ENCODE measurements at regions not wholly inside any gene's neighbourhood (a gene's known extent, or its start where the extent isn't known, plus 50 kb on each side); places are given as distances from the start of the nearest gene placed in this dataset.

- DNase-seq (ENCODE audit: low spot score): no peak
Measured at GRCh38 chr1:239322369-239322768, 64.0 kb upstream of the CHRM3 start.

DNA sequence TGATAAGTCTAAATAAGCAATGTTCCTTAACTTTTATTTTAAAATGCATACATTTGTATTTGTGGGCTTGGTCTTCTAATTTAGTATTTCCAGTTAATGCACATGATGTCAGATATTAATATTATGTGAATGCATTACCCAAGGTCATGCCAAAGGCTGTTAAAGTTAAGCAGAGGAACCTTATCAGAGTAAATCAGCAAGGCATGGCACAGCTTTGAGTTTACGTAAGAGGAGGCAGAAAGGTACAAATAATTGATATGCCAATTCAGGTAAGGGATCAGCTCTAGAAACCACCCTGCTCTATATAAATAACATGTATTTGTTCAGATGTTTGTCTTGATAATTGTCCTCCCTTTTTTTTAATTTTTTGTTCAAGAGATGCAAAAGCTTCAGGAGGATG is 64.5 kb upstream of the CHRM3 start:
- no peak for DNase-seq (ENCODE audit: low spot score)

- no peak for DNase-seq (ENCODE audit: low spot score)
Measured at GRCh38 chr1:239317948-239318347, 68.4 kb upstream of the CHRM3 start.

GRCh38 chr1:239315631-239316217 is 70.6 kb upstream of the CHRM3 start:
- DNase-seq (ENCODE audit: low spot score): no peak

DNA sequence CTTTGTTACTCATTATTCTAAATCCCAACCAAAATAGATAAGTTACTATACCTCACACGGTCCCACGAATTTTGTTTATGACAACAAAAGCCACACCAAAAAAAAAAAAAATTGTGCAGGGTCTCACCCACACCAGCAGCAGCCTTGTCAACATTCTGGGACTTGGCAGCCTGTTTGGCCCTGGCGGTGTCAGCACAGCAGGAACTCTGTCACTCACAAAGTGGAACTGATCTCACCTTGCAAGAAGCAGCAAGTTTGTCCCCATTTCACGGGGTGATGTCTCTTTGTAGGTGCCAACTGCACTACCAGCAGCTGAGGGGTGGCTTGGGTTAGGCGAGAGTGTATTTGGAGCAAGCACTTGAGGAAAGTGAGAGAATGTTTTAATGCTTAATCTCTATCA is 75.0 kb upstream of the CHRM3 start:
- DNase-seq (ENCODE audit: low spot score): no peak

DNA sequence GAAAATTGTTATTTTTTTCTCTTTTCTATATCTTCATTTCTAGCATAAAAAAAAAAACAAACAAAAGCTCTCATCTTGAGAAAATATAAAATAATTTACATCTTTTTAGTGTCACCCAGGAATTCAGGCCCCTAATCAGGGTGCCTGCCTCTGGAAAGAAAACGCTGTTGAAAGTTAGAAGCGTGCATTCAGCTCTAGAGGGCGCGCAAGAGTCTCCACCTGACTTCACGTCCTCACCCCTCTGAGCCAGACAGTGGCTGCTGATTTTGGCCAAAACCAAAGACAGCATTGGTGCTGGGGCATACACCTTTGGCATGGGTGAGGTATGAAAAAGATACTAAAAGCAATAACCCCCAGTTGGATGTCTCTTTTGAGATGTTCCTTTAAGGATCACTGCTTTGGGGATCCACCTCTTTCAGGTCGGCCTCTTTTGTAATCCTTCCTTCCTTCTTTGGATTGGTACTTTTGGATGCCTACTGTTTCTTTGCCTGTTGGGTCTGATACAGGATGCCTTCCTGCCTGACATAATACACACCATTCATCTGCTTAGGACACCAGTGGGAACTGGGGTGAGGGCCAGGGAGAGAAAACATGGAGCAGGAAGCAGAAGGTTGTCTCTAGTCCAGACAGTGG is 77.6 kb upstream of the CHRM3 start:
- DNase-seq (ENCODE audit: low spot score): peak; percentile 19

GRCh38 chr1:239307886-239308285 is 78.5 kb upstream of the CHRM3 start:
- DNase-seq (ENCODE audit: low spot score): no peak

GRCh38 chr1:239306426-239306825 is 79.9 kb upstream of the CHRM3 start:
- no peak for DNase-seq (ENCODE audit: low spot score)

DNA sequence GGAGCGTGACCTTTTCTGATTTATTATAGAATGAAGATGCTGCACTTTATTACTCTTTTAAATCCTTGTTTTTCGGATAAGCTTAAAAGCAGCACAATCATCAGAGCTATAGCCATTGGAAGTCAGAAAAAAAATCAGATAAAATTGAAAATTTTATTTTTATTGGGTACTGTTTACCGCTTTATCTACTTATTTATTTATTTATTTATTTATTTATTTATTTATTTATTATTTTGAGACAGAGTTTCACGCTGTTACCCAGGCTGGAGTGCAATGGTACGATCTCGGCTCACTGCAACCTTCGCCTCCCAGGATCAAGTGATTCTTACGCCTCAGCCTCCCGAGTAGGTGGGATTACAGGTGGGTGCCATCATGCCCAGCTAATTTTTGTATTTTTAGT is 83.1 kb upstream of the CHRM3 start:
- no peak for DNase-seq (ENCODE audit: low spot score)

DNA sequence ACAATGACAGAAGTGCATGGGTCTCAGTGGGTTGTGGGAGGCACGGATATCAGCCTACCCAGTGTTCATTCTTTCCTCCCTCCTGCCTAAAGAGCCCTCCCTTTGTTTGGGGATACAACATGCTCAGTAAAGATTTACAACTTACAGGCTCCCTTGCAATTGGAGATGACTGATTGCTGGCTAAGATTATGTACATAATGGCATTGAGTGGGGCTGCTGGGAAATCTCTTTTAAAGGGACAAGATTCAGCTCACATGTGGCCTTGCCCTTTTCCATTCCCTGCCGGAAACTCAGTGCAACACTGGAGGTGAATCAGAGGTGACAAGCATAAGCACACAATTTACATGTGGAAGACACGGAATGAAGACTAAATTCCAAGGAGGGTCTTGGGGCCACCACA is 83.7 kb upstream of the CHRM3 start:
- no peak for DNase-seq (ENCODE audit: low spot score)

DNA sequence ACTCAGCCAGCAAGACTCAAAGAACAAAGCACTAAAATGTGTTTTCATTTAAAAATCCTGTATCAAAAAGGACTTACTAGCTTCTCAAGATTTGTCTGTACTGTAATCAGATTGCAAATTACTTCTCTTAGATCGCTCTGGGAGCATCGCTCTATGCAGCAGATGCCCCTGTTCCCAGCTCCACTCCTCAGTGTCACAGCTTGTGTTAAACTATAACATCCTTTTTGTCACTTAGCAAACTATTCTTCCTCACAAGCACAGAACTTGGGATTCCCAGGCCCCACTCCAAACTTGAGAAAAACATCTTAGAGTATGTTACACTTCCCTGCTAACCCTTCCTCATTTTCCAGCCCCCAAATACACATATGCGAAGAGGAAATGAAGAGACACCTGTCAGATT is 85.1 kb upstream of the CHRM3 start:
- DNase-seq (ENCODE audit: low spot score): no peak

GRCh38 chr1:239297910-239298309 is 88.5 kb upstream of the CHRM3 start:
- no peak for DNase-seq (ENCODE audit: low spot score)

DNA sequence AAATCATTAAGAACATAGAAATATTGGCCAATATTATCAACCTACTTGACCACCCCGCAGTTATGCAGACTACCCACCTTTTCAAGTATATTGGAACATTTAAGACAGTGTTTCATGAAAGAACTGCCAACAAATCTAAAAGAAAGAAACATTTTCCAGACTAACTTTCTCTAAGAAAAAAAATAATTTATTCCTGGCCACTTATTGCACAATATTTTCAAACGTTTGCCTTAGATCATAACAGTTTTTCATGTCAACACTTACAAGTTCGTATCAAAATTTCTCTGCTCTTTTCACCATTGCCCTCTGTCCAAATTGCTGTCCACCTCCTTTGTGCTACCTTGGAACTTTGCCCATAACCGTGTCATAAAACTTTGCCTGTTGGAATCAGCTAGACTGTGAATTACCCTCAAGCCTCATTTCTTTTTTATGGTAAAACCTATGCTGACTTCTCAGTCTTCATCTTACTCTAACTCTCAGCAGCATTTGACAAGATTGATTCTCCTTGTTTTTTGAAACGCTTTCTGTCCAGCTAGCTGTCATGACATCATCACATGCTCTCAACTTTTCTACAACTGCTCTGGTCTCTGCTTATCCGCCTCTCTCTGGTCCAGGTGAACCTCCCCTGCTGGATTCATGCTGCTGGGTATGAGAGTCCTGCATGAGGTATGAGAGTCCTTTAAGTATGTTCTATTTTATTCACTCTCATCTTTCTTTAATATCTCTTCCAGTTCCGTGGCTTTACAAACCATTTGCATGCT is 92.8 kb upstream of the CHRM3 start:
- DNase-seq (ENCODE audit: low spot score): no peak

GRCh38 chr1:239288820-239289554 is 97.4 kb upstream of the CHRM3 start:
- DNase-seq (ENCODE audit: low spot score): no peak

GRCh38 chr1:239287296-239287695 is 99.1 kb upstream of the CHRM3 start:
- DNase-seq (ENCODE audit: low spot score): no peak

DNA sequence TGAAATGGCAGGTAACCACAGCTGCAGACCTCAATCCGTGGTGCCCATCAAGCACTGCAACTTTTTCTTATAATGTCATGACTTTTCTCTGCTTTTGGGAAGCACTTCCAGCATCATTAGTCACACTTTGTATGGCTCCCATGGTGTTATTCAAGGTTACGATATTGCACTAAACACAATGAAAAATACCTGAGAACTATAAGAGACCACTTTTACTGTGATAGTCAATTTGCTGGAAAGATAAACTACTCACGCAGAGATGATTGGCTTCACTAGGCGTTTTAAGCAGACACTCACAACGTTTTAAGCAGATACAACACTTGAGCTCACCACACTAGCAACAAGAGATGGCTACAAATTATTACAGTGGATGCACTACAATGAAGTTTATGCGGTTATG is 103.2 kb upstream of the CHRM3 start:
- no peak for DNase-seq (ENCODE audit: low spot score)

DNA sequence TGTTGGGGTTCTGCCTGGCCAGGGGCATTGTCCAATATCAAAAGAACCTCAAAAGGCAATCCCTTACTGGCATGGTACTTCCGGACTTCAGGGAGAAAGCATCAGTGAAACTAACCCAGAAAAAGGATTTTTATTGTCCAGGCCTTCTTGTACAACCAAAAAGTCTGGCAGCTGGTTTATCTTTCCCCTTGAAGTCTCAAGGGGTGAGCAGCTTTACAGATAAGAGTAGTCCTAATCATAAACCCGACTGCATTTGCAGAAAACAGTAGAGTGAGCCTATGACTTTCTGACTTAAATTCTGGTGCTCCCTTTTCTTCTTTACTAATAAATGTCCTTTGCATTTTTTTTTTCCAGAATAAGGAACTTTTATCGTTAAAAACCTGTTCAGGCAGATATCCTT is 104.0 kb upstream of the CHRM3 start:
- DNase-seq (ENCODE audit: low spot score): no peak

- no peak for DNase-seq (ENCODE audit: low spot score)
Measured at GRCh38 chr1:239276051-239276450, 110.3 kb upstream of the CHRM3 start.

DNA sequence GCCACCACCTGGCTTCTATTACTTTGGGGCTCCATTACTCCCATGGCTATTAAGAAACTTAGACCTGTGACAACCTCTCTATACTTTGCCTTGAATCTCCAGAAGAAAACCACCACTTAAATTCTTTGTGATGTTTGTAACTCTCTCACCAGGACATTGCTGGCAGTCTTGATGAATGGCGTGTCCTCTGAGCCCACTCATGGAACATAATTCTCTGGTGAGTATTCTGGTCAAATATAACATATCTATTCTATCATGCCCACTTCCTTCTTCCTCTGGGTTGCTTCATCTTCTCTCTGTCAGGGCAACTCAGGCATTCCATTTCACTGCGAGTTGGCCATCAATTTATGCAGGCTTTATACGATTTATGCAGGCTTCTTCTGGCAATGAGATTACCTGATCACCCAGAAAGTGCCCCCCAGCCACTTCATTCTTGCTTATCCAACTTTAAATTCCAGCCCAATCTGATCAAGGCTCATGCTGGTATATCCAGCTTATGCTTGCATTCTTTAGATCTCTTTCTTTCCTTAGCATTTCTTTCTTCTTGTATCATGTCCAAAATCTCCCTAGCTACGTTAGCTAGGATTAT is 112.0 kb upstream of the CHRM3 start:
- DNase-seq (ENCODE audit: low spot score): no peak

DNA sequence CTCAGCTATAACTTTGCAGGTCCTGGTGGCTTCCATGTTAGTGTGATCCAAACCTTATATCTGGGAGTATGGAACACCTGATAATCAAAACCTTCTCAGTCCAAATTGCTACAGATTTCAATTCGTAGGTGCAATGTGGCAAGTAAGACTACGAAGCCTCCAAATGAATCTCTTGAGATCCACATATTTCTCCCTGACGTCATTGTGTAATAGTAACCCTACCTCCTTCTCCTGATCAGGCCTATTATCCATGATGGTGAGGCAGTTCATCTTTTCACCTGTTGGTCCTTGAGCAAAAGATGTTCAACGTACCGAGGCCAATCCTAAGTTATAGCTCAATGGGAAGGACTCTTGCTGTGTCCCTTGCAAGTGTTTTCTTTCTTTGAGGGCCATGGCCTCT is 115.9 kb upstream of the CHRM3 start:
- DNase-seq (ENCODE audit: low spot score): no peak

DNA sequence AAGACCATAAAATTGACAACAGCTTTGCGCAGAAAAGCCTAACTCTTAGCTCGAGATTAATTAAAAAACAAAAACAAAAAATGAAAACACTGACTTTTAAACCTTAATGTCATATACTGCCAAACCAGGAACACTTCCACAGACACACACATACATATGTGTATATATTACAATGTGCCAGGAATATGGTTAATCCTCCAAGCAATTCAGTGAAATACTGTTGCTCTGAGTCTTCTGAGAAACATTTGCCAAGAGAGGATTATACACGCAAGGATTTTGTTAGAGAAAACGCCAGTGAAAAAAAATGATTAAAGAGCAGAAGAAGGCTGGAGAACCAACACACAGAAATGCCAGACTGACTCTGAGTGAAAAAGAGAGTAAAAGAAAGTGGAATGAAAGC is 116.7 kb upstream of the CHRM3 start:
- no peak for DNase-seq (ENCODE audit: low spot score)

- no peak for DNase-seq (ENCODE audit: low spot score)
Measured at GRCh38 chr1:239268941-239269340, 117.4 kb upstream of the CHRM3 start.

GRCh38 chr1:239268007-239268406 is 118.4 kb upstream of the CHRM3 start:
- DNase-seq (ENCODE audit: low spot score): no peak

Measured in COLO829 (cell line).